Activated CD4-positive, CD25-positive, alpha-beta regulatory T cell (primary cell): ENCODE measurements at regions not wholly inside any gene's neighbourhood (a gene's known extent, or its start where the extent isn't known, plus 50 kb on each side); places are given as distances from the start of the nearest gene placed in this dataset.

Experiments used
- DNase-seq, 4 experiments: peaks; one replicate each; lab custom pipeline; 2025; lab: John Stamatoyannopoulos, UW

GRCh38 chr15:36527235-36528162 is 51.9 kb upstream of the CDIN1 start:
- DNase-seq, result no peak

- no peak for DNase-seq
These were observed 50.0 kb upstream of the CDIN1 start for GRCh38 chr15:36529296-36530011.
